HT1080 (cell line): ENCODE measurements at regions not wholly inside any gene's neighbourhood (a gene's known extent, or its start where the extent isn't known, plus 50 kb on each side); places are given as distances from the start of the nearest gene placed in this dataset.

Experiments used
- DNase-seq: peaks from one replicate; pipeline ENCODE4 v3.0.0-alpha.2; 2015; ENCODE audit warnings: low read depth

DNA sequence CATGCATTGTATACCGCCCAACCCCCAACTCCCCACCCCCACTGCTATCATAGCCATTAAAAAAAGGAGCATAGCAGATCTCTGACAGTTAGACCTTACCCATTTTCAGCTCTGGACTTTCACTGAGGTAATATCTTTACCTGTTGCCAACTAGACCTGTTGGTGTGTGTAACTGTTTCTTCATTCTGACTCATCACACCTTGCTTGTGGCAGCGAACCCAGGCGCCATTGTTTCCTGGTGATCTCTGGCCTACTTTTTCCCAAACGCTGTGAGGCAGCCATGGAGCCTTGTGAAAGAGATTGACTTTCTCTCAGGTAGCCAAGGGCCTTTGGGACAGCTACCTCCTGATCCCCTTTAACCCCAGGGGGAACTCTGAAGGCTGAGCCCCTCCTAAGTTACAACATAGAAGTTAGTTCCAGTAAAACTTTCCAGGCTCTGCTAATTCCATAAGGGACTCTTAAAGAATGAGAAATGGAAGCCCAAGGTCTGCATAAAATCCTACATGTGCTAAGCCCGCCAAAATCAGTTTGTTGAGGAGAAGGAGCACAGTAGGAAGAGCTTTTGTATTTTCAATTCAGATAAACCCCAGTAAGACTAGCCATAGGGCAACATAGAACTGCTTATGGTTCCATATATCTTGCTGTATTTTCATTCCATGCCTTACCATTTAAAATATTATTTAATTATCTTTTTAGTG is 196.1 kb upstream of the CAMK1G start:
- DNase-seq: no peak

DNA sequence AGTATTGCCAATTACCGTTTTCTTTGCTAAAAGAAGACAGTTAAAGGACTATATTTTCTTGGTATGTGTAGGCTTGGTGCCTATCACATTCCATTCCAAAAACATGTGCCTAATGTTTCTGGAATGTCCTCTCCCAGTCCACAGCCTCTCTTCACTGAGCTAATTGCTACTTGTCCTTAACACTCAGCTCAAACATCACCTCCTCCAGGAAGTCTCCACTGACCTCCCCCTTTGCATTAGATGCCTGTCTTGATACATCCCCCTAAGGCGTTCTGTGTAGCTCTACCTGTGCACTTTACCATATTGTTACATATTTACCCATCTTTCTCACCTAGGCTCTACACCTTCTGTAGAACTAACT is 195.6 kb upstream of the CAMK1G start:
- peak; percentile 76 for DNase-seq

DNA sequence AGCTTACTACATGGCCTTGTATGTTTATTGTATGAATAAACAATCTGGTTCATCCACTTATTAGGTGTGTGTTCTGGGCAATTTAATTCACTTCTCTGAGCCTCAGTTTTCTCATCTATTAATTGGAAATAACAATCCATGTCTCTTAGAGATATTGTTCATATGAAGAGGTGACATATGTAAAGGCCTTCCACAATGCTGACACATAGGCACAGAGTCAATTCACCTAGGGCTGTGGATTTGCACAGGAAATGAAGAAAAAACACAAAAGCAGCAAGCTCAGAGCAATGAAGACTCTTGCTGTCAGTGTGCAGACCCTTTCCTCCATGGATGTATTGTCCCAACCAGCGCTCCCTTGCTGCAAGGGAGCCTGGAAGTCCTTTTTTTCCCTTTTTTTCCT is 195.2 kb upstream of the CAMK1G start:
- DNase-seq: peak; percentile 62

DNA sequence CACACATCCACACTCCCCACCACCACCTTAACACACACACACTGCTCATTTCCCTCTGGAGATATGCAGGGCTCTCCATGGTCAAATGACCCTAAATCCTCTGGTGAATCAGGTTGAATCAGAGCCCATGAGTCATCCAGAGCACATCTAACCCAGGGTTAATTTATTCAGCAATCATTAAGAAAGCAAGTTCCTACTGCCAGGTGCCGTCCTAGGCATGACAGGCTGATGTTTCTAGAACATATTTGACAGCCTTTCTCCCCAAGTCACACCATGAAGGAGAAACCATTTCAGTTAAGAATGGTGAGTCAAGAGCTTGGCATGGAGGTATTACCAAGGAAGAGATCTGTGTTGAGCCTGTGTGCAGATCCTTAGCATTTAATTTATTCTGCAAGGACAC is 194.3 kb upstream of the CAMK1G start:
- DNase-seq: peak; percentile 97

DNA sequence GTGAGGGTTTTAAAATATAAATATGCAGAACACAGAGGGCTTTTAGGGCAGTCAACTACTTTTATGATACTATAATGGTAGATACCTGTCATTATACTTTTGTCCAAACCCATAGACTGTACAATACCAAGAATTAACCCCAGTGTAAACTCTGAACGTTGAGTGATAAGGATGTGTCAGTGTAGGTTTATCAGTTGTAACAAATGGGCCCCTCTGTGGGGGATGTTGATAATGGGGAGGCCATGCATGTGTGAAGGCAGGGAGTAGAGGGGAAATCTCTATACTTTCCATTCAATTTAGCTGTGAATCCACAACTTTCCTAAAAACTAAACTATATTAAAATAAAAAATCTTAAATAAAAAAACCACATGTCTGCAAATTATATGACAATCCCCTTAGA is 193.5 kb upstream of the CAMK1G start:
- DNase-seq: no peak

DNA sequence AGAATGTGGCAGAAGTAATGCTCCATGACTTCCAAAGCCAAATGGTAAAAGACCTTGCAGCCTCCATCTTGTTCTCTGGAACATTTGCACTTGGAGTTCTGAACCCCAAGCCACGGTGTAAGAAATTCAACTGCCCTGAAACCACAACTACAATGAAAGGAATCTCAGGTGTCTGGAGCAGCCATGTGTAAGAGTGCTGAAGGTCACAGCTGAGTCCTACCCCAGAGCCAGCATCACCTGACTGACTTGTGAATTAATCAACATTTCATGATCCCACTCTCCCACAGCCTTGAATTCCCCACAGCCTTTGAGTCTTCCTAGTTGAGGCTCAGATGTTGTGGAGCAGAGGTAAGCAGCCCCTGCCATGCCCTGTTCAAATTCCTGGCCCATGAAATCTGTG is 192.8 kb upstream of the CAMK1G start:
- DNase-seq: no peak

DNA sequence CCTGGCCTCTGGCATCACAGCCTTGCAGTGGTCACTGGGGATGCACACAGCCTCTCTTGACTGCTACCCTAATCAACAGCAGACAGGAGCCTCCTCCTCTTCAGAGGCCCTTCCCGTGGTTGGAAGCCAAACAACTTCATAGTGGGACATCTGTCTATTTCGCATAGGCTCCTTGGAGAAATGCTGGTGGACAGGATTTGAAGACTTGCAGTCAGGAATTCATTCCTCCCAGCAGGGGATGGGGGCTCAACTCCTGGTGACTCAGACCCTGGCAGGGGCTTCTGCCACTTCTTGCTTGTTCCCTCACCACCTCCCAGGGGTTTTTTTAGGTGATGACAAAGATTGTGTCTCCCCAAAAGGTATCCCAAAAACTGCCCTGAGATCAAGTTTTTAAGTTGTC is 191.7 kb upstream of the CAMK1G start:
- no peak for DNase-seq

DNA sequence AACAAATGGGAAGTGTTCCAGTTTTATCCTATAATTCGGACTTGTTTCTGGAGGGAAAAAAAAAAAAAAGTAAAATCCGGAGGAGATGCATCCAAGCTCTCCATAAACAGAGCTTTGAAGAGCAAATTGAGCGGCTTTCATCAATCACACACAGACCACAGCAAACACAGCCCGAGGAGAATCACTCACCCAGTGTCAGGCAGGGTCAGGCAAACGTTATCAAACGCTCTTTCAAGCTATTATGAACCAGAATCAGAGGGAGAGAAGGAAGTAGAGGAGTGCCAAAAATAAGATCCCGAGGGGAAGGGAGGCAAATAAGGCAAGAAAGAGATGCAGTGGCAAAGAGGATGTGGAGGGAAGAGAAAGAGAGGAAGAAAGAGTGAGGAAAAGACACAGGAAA is 188.3 kb upstream of the CAMK1G start:
- no peak for DNase-seq

DNA sequence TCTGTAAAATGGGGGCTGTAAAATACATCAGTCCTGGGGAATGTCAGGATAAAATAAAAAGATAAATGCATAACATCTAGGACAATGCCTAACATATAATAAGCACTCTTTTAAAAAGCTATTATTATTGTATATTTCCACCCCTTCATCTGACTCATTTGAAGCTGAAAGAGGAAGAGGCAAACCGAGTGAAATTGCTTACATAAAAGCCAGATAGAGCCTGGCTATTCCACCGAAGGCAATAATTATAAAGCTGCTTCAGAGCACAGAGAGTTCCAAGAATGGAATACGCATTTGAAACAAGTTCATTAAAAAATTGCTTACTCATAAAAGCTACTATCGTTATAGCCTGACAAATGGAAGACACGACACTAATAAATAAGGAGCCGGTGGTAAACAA is 186.1 kb upstream of the CAMK1G start:
- no peak for DNase-seq

DNA sequence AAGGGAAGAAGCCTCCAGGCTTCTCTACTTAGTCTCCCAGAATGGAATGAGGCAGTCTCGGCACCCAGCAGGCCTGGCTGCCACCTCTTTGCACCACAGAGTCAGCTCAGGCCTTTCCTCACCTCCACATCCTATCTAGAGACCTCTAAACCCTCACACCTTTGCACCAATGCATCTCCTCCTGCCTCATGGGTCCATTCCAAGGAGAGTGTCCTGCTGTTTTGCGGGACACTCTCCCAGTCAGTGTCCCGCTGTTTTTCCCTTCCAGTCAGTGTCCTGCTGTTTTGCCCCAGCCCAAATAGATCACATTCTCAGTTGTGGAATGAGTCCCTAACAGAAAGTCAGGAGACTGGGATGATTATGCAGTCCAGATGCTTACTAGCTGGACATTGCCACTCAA is 185.6 kb upstream of the CAMK1G start:
- DNase-seq: no peak

DNA sequence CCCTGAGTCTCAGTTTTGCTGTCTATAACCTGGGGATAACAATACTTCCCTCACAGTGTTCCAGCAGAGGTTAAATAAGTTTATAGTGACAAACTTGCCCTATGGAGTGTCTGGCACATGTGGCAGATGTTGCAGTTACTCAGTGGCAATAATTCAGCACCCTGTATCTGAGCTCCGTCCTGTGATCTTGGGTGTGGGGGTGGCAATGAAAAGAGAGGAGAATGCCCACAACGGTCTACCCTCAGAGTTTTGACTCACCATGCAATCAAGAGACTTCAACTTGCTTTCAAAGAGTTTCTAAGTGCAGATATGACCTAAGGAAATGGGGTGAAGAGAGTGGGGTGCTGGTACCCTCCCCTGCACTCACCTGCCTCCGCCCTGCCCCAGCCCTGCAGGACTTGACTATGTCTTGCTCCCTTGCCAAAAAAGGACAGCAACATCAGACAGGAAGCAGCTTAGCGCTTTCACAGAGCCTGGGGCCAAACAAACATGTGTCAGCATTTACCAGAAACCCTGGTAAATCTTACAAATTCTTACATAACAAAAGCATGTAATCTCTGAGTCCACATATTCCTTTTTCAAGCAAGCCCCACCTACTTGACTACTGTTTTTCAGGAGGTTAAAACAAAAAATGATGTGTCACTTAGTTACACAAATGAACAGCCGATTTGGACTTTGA is 185.1 kb upstream of the CAMK1G start:
- peak; percentile 92 for DNase-seq

DNA sequence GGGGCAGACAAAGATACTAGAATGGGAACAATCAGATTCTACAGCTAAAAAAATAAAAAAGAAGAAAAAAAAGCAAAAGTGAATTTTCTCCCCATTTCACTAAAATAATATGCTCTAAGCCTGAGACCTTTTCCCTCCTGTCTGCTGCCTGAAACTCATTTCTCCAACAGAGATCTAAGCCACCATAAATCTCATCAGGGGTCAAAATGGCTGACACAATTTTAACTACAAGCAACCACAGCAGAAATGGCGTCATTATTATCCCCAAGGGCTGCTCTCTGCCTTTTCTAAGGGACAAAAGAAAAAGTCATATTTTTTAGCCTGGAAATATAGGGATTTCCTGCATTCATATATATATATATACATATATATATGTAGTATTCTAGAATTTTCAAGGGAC is 183.7 kb upstream of the CAMK1G start:
- no peak for DNase-seq

DNA sequence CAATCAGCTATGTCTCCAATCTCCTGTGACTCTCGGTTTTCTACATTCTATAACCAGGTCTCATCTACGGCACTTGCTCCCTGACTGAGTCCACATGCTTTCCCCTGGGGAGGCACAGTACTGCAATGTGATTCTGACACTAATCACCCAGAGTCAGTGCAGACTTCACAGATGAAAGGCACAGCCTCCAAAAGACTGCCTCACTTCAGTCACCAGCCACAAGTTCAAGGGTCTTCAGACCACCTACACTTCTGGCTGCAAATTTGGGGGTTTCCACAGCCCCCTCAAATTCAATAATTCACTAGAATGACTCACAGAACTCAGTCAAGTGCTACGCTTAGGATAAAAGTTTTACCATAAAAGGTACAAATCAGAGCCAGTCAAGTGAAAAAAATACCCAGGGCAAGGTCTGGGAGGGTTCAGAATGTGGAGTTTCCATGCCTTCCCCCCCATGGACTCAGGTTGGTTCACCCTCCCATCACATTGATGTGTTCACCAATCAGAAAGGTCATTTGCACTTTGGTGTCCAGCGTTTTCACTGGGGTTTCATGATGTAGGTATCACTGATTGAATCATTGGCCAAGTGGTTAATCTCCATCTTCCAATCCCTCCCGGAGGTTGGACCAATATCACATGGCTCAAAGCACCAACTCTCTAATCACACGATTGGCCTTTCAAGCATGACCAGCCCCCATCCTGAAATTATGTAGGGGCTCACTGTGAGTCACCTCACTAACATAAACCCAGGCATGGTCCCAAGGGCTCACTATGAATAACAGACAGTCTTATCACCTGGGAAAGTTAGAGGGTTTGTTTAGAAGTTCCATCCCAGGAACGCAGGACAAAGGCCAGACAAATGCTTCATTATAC is 182.9 kb upstream of the CAMK1G start:
- DNase-seq: peak; percentile 55

DNA sequence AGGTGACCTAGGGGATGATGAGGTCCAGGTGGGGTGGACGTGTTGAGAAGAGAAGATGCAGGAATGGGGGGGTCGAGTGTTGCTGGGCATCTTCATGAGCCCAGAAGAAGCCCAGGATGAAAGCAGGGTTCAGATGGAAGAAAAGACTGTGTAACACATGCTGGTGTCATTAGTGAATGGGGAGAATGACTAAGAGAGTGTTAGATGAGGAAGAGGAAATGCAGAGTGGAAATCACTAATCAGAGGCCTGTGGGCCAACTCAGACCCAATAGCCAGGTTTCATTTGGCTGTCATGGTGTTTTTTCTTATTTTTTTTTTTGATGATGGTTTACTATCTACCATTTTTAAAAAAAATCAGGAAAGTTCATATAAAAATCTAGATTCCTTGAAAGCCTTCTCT is 180.8 kb upstream of the CAMK1G start:
- peak; percentile 54 for DNase-seq

DNA sequence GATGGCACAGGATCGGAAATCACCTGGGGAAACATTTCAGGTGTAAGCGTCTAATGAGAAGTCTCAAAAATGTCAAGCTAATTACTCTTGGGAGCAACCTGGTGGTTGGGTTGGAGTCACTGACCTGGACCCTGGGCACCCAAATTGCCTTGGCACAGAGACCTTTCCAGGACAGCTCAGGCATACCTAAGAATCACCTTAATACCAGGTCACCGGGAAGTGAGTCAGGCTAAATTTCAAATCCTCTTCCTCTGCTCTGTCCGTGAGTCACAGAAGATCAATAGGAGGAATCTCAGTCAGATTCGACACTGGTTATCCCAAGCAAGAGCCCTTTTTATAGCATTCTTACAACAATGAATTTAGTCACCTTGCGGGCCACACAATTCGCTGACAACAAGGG is 179.6 kb upstream of the CAMK1G start:
- DNase-seq: peak; percentile 84

DNA sequence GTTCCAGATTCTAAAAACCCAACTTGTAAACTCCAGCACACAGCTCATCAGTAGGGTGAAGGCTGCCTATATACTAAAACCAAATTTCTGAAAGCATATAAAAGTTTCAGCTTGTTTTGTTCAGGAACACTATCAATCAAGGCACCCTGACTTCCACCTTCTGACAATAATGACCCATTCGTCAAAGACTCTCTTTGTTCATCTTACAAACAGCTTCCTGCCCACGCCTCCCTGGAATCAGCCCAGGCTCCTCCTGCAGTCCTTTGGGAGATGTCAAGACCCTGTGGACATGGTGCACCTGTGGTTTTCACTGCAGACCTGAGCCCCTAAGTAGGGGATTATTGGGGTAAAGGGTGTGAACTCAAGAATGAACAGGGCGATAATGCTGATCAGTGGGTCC is 178.9 kb upstream of the CAMK1G start:
- DNase-seq: peak; percentile 83

DNA sequence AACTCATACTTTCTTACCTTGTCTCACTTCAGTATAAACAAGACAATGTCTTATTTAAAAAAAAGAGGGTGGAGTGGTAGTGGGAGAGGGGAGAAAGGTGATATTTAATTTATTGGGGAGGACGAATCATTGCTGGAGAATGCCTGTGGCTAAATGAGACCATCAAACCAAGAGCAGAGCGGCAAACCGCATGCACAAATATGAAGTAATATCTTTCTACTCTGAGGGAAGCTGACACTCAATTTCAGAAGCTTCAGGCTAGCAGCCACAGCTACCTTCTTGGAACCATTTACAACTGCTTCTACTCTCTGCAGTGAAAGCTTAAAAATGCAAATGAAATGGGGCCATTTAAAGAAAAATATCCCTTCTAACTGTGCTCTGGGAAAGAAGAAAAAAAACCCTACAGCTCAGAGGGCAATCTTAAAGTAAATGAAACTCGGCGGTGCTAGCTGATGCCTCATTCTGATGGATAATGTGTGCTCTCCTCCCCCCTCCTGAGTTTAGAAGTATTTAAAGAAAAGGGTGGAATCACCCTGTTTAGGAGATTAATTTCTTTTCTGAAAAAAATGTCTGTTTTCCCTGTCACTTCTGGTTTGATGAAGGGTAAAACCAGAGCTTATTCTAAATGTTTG is 178.2 kb upstream of the CAMK1G start:
- DNase-seq: peak; percentile 90

DNA sequence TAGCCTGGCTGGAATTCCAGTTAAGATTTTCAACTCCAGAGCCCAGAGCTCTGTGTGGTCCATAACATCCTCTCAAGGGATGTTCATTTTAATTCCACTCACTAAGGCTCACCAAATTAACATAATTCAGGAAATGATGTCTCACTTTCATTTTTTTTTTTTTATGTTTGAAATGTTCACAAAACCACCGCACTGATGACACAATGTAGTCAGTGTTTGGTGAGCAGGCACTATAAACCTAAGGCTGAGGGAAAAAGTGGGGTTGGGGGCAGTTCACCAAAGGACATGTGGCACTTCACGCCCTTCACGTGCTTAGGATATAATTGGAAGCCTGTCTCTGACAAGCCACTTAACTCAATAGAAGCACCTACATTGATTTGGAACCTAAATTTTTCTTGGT is 177.3 kb upstream of the CAMK1G start:
- DNase-seq: peak; percentile 91

DNA sequence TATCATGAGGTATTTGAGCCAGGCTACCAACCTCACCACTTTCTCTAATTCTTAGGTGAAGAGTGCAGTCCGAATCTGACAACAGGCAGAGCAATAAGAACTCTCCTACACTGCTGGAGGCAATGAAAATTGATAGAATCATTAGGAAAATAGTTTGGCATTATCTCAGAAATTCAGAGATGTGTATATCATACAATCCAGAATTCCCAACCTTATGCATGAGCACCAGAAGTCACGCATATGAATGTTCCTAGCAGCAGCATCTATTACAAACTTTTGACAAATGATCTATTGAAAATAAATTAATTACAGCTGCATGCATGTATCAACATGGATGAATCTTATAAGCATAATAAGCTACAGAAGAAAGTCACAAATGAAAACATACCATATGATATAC is 176.9 kb upstream of the CAMK1G start:
- DNase-seq: no peak

DNA sequence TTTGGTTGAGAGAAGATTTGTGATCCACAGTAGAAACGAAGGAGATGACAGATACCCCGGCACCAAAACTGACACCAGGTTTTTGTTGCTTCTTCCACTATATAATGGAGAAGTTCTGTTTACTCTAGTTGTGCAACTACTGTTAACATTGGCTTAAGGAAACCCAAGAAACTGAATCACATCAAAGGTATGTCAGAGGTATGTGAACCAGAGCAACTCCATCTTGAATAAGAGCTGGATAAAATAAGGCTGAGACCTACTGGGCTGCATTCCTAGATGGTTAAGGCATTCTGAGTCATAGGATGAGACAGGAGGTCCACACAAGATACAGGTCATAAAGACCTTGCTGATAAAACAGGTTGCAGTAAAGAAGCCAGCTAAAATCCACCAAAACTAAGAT is 173.7 kb upstream of the CAMK1G start:
- peak; percentile 85 for DNase-seq

DNA sequence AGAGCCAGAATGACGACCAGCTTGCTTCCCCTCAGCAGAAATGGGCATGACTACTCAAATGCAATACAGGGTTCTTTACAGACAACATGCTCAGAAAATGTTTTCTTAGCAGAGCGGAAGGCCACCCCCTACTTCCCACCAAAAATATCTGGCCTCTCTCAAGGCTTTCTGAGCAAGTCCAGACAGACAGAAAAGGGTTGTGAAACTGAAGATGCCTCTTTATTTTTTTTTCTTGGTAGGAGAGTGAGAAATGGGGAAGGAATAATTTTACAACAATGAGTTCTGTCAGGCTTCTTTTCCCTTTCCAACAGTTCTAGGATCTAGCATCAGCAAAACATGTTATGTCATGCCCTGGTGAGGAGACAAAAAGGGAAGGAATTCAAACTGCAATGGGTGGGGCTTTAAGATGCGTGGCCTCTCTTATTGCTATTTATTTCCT is 172.0 kb upstream of the CAMK1G start:
- DNase-seq: no peak

DNA sequence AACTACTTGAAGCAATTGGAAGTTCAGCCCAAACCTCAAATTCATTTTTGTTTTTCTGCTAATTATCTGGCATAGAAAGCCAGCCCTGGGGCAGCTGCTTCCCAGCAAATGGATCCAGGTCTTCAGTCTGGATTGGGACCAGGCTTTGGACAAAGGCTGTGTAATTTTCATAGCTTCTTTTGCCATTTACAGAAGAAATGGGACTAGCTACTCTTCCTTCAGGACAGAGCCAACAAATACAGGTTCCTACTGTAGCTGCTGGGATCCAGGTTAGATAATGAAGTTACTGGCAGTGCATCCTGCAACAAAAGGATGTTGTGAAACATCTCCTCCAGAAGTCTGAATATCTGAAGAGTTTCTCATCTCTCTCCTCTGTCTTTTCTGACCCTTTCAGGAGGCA is 171.5 kb upstream of the CAMK1G start:
- DNase-seq: no peak
